KOPT-K1 (cell line): ENCODE measurements at regions not wholly inside any gene's neighbourhood (a gene's known extent, or its start where the extent isn't known, plus 50 kb on each side); places are given as distances from the start of the nearest gene placed in this dataset.

Source experiments
- H3K27ac ChIP-seq: fragments of 200-600 bp; sonication (generic); 2 replicates; pipeline ENCODE4 v1.5.1; 2016; ENCODE audit warnings: antibody characterized with exemption, mild to moderate bottlenecking, low read depth, low read length; ENCODE audit not compliant: poor library complexity, severe bottlenecking
- H3K36me3 ChIP-seq: fragments of 200-600 bp; sonication (generic); 2 replicates; pipeline ENCODE4 v1.5.1; 2017; ENCODE audit warnings: antibody characterized with exemption, mild to moderate bottlenecking, low read length, moderate library complexity; ENCODE audit not compliant: insufficient read depth
- H3K9me3 ChIP-seq: fragments of 200-600 bp; sonication (generic); 2 replicates; pipeline ENCODE4 v1.5.1; 2017; ENCODE audit warnings: antibody characterized with exemption, low read length, mild to moderate bottlenecking; ENCODE audit not compliant: insufficient read depth, poor library complexity, severe bottlenecking

- Histone ChIP-seq H3K27ac (no peak overlapping the region), H3K9me3 (no peaks in the 10 kb centered on the region), H3K36me3 (no peaks in the 10 kb centered on the region)
Measured at GRCh38 chr12:125515887-125516286, 450.7 kb downstream of the AACS start.

GRCh38 chr12:125518074-125518473 is 452.8 kb downstream of the AACS start:
- no peak overlapping the region for H3K27ac ChIP-seq
- no peaks in the 10 kb centered on the region for H3K36me3 ChIP-seq
- peaks cover 9% of the 10 kb centered on the region for H3K9me3 ChIP-seq

GRCh38 chr12:125519026-125519651 is 453.9 kb downstream of the AACS start:
- Histone ChIP-seq H3K36me3 (no peaks in the 10 kb centered on the region), H3K9me3 (peaks cover 9% of the 10 kb centered on the region), H3K27ac (no peak overlapping the region)

- Histone ChIP-seq H3K9me3 (peaks cover 9% of the 10 kb centered on the region), H3K27ac (no peak overlapping the region), H3K36me3 (no peaks in the 10 kb centered on the region)
Measured at GRCh38 chr12:125525879-125526278, 460.6 kb downstream of the AACS start.

- H3K36me3 ChIP-seq: no peaks in the 10 kb centered on the region
- no peak overlapping the region for H3K27ac ChIP-seq
- H3K9me3 ChIP-seq: no peaks in the 10 kb centered on the region
Measured at GRCh38 chr12:125528281-125528680, 463.0 kb downstream of the AACS start.

GRCh38 chr12:125530201-125530600 is 465.0 kb downstream of the AACS start:
- Histone ChIP-seq H3K9me3 (no peaks in the 10 kb centered on the region), H3K36me3 (no peaks in the 10 kb centered on the region), H3K27ac (no peak overlapping the region)

- Histone ChIP-seq H3K27ac (no peak overlapping the region), H3K9me3 (no peaks in the 10 kb centered on the region), H3K36me3 (no peaks in the 10 kb centered on the region)
Measured at GRCh38 chr12:125530876-125531275, 465.6 kb downstream of the AACS start.

GRCh38 chr12:125531574-125531973 is 466.3 kb downstream of the AACS start:
- no peak overlapping the region for H3K27ac ChIP-seq
- H3K36me3 ChIP-seq: no peaks in the 10 kb centered on the region
- no peaks in the 10 kb centered on the region for H3K9me3 ChIP-seq

GRCh38 chr12:125533434-125534029 is 468.3 kb downstream of the AACS start:
- no peaks in the 10 kb centered on the region for H3K36me3 ChIP-seq
- H3K9me3 ChIP-seq: no peaks in the 10 kb centered on the region
- no peak overlapping the region for H3K27ac ChIP-seq

GRCh38 chr12:125538401-125539199 is 473.4 kb downstream of the AACS start:
- H3K9me3 ChIP-seq: no peaks in the 10 kb centered on the region
- no peaks in the 10 kb centered on the region for H3K36me3 ChIP-seq
- no peak overlapping the region for H3K27ac ChIP-seq

- no peaks in the 10 kb centered on the region for H3K36me3 ChIP-seq
- no peaks in the 10 kb centered on the region for H3K9me3 ChIP-seq
- H3K27ac ChIP-seq: no peak overlapping the region
Measured at GRCh38 chr12:125540580-125541204, 475.5 kb downstream of the AACS start.

GRCh38 chr12:125544960-125545359 is 479.7 kb downstream of the AACS start:
- Histone ChIP-seq H3K36me3 (no peaks in the 10 kb centered on the region), H3K9me3 (no peaks in the 10 kb centered on the region), H3K27ac (no peak overlapping the region)

- no peaks in the 10 kb centered on the region for H3K9me3 ChIP-seq
- H3K36me3 ChIP-seq: no peaks in the 10 kb centered on the region
- H3K27ac ChIP-seq: no peak overlapping the region
Measured at GRCh38 chr12:125549171-125549570, 483.9 kb downstream of the AACS start.

GRCh38 chr12:125549836-125550235 is 484.6 kb downstream of the AACS start:
- H3K36me3 ChIP-seq: no peaks in the 10 kb centered on the region
- H3K27ac ChIP-seq: no peak overlapping the region
- no peaks in the 10 kb centered on the region for H3K9me3 ChIP-seq

- no peaks in the 10 kb centered on the region for H3K36me3 ChIP-seq
Measured at GRCh38 chr12:125552295-125552694, 487.1 kb downstream of the AACS start.

More at GRCh38 chr12:125552295-125552694, 487.1 kb downstream of the AACS start:
- Histone ChIP-seq H3K9me3 (no peaks in the 10 kb centered on the region), H3K27ac (no peak overlapping the region)
